Heart left ventricle (tissue), 13 donors: ENCODE measurements at regions not wholly inside any gene's neighbourhood (a gene's known extent, or its start where the extent isn't known, plus 50 kb on each side); places are given as distances from the start of the nearest gene placed in this dataset.

ENCODE experiments used
- POLR2A ChIP-seq, 2 donors: fragments of 450-650 bp; IDR thresholded peaks; one replicate each; pipeline ENCODE4 v1.6.1; 2017; ENCODE audit warnings: antibody characterized with exemption in 2 of 2, mild to moderate bottlenecking in 2 of 2, moderate library complexity in 2 of 2
- TF ChIP-seq, protein P1 (sequence below), 12 donors: fragments of 200-600 bp; sonication (generic) in 4 of 12; IDR thresholded peaks; one replicate each; pipeline versions ENCODE4 v1.5.0 to v1.8.0; 2018 to 2022; ENCODE audit warnings: antibody characterized with exemption in 12 of 12, mild to moderate bottlenecking in 5 of 12
- donor health status: ischemic (EF 13 %, LVEDD 7.1; RV severe dilation, severe dysfunction).
- donor health status: DM: no; HTN: yes; CAD: no.
- donor health status: DM: no; HTN: no; CAD: no.
- donor health status: ischemic (EF 25% LVEDD 6.9; RV normal size, moderate dysfunction).
- donor health status: ischemic (EF 25% LVEDD 5.7; RV mildly dilated, moderate dysfunction).
- donor health status: ischemic (EF 35%, LVEDD 5.7; RV mildly dilated, moderate dysfunction).
- donor health status: nonischemic (EF 11% LVEDD 7.7; RV severe dilation, severe dysfunction).
- donor health status: DM: yes; HTN: yes; CAD: no.
- donor health status: PGD.
- donor health status: ischemic (EF 29% LVEDD 5.4; RV normal size, mild dysfunction).
- donor health status: nonischemic (EF 23%, LVEDD 6.1; RV moderate dilation, normal function).

DNA sequence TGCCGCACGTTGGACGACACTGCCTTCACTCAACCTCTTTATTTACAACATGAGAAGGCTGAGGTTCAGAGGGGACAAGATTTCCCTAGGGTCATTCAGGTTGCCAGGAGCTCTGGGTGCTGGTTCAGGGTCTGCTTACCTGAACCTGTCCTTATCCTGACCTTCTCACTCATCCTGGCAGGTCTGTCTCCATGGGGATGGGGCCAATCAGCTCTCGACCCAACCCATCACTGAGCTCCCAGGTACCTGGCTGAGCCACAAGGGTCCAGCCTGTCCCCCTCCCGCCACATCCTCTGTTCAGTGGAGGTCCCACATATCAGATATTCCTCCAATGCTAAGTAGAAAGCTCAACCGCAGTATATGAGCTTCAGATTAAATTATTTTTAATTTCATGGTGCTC is 225.6 kb downstream of the ANKRD60 start:
- TF ChIP-seq, protein P1, sequence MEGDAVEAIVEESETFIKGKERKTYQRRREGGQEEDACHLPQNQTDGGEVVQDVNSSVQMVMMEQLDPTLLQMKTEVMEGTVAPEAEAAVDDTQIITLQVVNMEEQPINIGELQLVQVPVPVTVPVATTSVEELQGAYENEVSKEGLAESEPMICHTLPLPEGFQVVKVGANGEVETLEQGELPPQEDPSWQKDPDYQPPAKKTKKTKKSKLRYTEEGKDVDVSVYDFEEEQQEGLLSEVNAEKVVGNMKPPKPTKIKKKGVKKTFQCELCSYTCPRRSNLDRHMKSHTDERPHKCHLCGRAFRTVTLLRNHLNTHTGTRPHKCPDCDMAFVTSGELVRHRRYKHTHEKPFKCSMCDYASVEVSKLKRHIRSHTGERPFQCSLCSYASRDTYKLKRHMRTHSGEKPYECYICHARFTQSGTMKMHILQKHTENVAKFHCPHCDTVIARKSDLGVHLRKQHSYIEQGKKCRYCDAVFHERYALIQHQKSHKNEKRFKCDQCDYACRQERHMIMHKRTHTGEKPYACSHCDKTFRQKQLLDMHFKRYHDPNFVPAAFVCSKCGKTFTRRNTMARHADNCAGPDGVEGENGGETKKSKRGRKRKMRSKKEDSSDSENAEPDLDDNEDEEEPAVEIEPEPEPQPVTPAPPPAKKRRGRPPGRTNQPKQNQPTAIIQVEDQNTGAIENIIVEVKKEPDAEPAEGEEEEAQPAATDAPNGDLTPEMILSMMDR (IDR thresholded peaks at IDR 0.05) = no peak
- no peak for TF ChIP-seq POLR2A (IDR thresholded peaks at IDR 0.05)
